ENCODE measurements at regions not wholly inside any gene's neighbourhood (a gene's known extent, or its start where the extent isn't known, plus 50 kb on each side); places are given as distances from the start of the nearest gene placed in this dataset.
A peak's percentile ranks its signal among the peaks of the same experiment; 100 is the strongest.

DNA sequence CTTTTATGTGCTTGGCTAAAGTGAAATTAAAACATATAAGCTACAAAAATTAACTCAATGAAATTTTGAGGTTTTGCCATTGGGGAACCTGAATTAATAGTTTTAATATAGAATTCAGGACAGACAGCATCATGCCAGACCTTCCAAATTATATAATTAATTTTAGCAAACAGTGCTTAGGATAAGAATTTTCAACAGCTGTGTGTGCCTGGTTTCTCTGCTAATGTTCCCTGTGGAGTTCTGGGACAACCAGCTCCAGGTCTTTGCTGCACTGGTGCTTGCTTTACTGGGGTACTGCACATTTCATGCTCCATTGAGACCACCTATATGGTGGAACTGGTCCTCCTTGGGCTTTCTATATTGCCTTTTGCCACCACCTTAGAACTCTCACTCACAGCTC lies 199.5 kb downstream of the NDFIP2 start:
- CTCF ChIA-PET, result interaction anchor here (0.8 to 1.9 kb wide), 3 partner anchors 14 to 685 kb away, joined by 3 to 6 read pairs (median 3); no protein-coding TSS in a partner anchor
- Mint-ChIP-seq H3K4me3 (no peak overlapping the region), H3K4me1 (ENCODE audit: low read depth) (no peaks in the 10 kb centered on the region), H3K27ac (no peak overlapping the region), H3K27me3 (ENCODE audit: low read depth) (peaks cover 3% of the 10 kb centered on the region), H3K9me3 (peaks cover 2% of the 10 kb centered on the region), H3K36me3 (ENCODE audit: low read depth) (no peaks in the 10 kb centered on the region)
- no peak for DNase-seq
- intact Hi-C loops (cut with micrococcal nuclease), result no loop called here

- Mint-ChIP-seq H3K27me3 (ENCODE audit: low read depth) (peaks cover 3% of the 10 kb centered on the region), H3K4me3 (no peak overlapping the region), H3K36me3 (ENCODE audit: low read depth) (no peaks in the 10 kb centered on the region), H3K9me3 (peaks cover 2% of the 10 kb centered on the region), H3K4me1 (ENCODE audit: low read depth) (no peaks in the 10 kb centered on the region), H3K27ac (no peak overlapping the region)
- intact Hi-C loops (cut with micrococcal nuclease), result loop anchor here (1.0 to 5.0 kb wide), 2 partner anchors 257 to 685 kb away; no protein-coding TSS in a partner anchor
- CTCF ChIA-PET, result interaction anchor here (0.9 to 1.9 kb wide), 14 partner anchors 9 to 256 kb away, joined by 3 to 8 read pairs (median 4); no protein-coding TSS in a partner anchor
- peak; percentile 64 for DNase-seq
Measured at GRCh38 chr13:79679334-79679733, 198.4 kb downstream of the NDFIP2 start.

DNA sequence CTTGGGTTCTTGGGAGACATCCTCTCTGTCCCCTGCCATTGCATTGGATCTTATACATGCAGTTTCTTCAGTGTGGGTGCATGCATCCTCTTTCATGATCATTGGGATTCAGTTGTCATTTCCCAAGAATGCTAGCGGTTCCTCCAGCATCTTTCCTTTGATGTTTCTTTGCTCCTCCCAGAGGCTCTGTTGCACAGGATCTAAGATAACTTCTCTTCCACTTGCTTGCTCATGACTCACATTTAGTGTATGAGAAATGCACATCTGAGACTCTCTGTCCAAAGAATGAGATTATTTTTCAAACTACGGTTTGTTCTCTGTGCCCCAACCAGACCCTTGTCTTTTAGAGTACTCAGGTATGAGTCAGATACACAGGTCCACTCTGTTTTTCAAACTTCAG lies 197.1 kb downstream of the NDFIP2 start:
- no peak overlapping the region for H3K4me3 Mint-ChIP-seq
- CTCF ChIA-PET, result interaction anchor here (1.1 to 1.9 kb wide), 6 partner anchors 11 to 254 kb away, joined by 3 to 8 read pairs (median 5); no protein-coding TSS in a partner anchor
- peaks cover 3% of the 10 kb centered on the region for H3K27me3 Mint-ChIP-seq (ENCODE audit: low read depth)
- H3K9me3 Mint-ChIP-seq, result no peaks in the 10 kb centered on the region
- DNase-seq, result no peak
- no peaks in the 10 kb centered on the region for H3K36me3 Mint-ChIP-seq (ENCODE audit: low read depth)
- H3K27ac Mint-ChIP-seq, result no peak overlapping the region
- intact Hi-C loops (cut with micrococcal nuclease), result loop anchor here (5.0 kb wide), 1 partner anchor 256 kb away; no protein-coding TSS in a partner anchor
- no peaks in the 10 kb centered on the region for H3K4me1 Mint-ChIP-seq (ENCODE audit: low read depth)

DNA sequence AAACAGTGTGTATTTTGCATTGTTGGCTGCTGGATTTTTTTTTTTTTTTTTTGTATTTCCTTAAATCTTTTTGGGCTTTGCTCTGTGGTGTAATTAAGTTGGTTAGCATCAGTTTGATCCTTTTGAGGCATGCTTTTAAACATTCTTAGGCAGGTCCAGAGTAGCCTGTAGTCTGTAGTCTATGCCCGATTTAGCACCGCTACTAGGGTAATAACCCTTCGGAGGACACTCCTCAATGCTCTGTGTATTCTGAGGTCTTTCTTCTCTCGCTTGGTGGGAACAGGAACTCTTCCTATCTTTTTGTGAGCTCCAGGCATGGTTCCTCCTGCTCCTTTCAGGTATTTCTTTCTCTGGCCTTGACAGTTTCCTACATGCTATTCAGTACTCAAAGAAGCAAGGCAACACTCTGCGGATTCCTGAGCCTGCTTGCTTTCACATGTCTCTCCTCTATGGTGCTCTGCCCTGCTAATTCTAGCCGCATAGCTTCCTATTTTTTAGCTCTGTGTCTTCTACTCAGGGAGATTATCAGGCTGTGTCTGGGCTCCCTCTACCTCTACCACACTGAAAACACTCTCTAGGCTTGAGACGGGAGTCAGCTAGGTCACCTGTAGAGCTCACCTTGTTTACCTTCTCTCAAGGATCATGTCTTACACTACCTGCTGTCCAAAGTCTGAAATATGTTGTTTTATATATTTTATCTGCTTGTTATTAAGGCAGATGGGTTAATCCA lies 195.1 kb downstream of the NDFIP2 start:
- Mint-ChIP-seq H3K36me3 (ENCODE audit: low read depth) (no peaks in the 10 kb centered on the region), H3K27ac (no peak overlapping the region), H3K9me3 (no peaks in the 10 kb centered on the region), H3K27me3 (ENCODE audit: low read depth) (peaks cover 3% of the 10 kb centered on the region), H3K4me1 (ENCODE audit: low read depth) (no peaks in the 10 kb centered on the region), H3K4me3 (no peak overlapping the region)
- intact Hi-C loops (cut with micrococcal nuclease), result loop anchor here (5.0 kb wide), 1 partner anchor 254 kb away; no protein-coding TSS in a partner anchor
- CTCF ChIA-PET, result interaction anchor here (1.1 kb wide), 1 partner anchor 252 kb away, joined by 3 read pairs; no protein-coding TSS in a partner anchor
- no peak for DNase-seq

DNA sequence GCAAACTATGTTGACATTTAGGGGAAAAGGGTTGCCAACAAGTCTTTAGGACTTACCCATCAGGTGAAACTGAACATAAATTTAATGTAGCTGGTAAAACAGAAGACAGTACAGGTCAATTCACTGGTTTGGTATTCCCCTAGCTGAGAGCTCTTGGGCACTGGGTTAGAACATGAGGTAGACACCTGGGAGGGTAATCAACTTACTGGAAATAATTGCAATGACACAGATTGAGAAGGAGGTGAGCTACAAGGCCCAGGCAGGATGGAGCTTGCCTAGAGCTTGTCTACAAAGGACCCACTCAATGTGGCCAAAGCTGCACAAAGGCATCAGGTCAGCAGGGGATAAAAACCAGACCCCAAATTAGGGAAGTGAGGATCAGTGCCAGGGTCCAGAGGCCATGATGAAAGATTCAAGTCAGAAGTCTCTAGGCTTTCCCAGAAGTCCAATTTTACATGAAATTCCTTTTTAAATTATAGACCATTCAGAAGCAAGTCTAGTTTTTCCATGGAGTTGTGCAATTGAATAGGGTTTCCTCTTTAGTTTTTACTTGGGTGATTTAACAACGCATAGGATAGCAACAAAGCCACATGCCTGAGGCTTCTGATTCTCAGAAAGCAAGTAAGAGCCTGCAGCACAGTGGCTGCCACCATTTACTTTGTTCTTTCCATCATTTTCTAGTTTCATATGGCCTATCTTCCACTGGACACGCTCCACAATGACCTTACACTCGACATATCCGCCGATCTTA lies 194.0 kb downstream of the NDFIP2 start:
- Mint-ChIP-seq H3K36me3 (ENCODE audit: low read depth) (no peaks in the 10 kb centered on the region), H3K9me3 (no peaks in the 10 kb centered on the region), H3K4me1 (ENCODE audit: low read depth) (no peaks in the 10 kb centered on the region), H3K4me3 (no peak overlapping the region), H3K27me3 (ENCODE audit: low read depth) (peaks cover 3% of the 10 kb centered on the region), H3K27ac (no peak overlapping the region)
- intact Hi-C loops (cut with micrococcal nuclease), result loop anchor here (5.0 kb wide), 1 partner anchor 253 kb away; no protein-coding TSS in a partner anchor
- no peak for DNase-seq
- CTCF ChIA-PET, result interaction anchor here (1.1 kb wide), 1 partner anchor 251 kb away, joined by 3 read pairs; no protein-coding TSS in a partner anchor

DNA sequence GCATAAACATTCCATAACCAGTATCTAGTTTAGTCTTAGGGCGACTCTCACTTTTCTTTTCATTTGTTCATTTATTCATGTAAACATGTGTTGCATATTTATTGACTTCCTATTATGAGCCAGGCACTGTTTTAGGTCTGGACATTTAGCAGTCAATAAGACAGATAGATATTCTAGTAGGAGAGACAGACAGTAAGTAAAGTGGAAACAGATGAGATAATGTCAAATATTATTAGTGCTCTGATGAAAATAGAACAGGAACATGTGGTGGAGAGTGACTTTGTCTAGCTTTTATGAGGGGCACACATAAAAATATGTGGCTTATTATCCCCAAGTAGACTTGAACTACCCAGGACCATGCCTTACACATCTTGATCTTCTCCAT lies 193.0 kb downstream of the NDFIP2 start:
- no peaks in the 10 kb centered on the region for H3K9me3 Mint-ChIP-seq
- no peaks in the 10 kb centered on the region for H3K4me1 Mint-ChIP-seq (ENCODE audit: low read depth)
- no peak for DNase-seq
- H3K4me3 Mint-ChIP-seq, result no peak overlapping the region
- intact Hi-C loops (cut with micrococcal nuclease), result no loop called here
- CTCF ChIA-PET, result no interaction called here
- no peaks in the 10 kb centered on the region for H3K36me3 Mint-ChIP-seq (ENCODE audit: low read depth)
- no peak overlapping the region for H3K27ac Mint-ChIP-seq
- peaks cover 3% of the 10 kb centered on the region for H3K27me3 Mint-ChIP-seq (ENCODE audit: low read depth)

DNA sequence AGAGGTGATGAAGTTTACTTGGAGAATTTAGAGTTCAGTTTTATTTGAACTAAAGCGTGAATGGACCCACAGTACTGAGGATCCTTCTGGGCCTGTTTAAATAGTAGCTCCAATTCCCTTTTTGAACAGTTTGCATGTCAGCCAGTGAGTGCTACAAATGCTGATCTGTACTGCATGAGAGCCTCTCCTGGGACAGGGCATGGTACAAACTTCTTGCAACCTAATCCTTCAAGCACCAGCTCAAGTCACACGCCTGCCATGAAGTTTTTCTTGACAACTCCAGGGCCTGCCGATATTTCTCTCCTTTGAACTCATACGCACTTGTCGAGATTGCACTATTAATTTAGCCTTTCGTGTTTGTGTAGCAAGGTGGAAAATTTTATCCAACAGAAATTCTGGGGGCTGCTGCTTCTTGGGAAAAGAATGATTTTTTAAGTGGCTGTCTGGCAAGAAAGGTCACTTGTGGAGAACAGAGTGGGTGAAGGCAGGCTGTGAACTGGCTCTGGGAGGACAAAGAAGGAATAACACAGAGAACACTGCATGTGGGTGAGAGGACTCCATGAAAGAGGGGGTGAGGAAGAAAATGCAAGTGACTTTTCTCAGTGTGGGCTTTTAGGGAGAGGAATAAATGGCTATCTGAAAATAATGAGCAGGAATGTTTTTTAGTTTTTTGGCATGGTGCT lies 192.5 kb downstream of the NDFIP2 start:
- CTCF ChIA-PET, result no interaction called here
- no peak overlapping the region for H3K4me3 Mint-ChIP-seq
- DNase-seq, result no peak
- intact Hi-C loops (cut with micrococcal nuclease), result no loop called here
- no peak overlapping the region for H3K27ac Mint-ChIP-seq
- no peaks in the 10 kb centered on the region for H3K9me3 Mint-ChIP-seq
- no peaks in the 10 kb centered on the region for H3K36me3 Mint-ChIP-seq (ENCODE audit: low read depth)
- no peaks in the 10 kb centered on the region for H3K4me1 Mint-ChIP-seq (ENCODE audit: low read depth)
- H3K27me3 Mint-ChIP-seq (ENCODE audit: low read depth), result peaks cover under 1% of the 10 kb centered on the region

GRCh38 chr13:79671420-79671819 lies 190.5 kb downstream of the NDFIP2 start:
- no peak for DNase-seq
- Mint-ChIP-seq H3K4me3 (no peak overlapping the region), H3K27ac (no peak overlapping the region), H3K27me3 (ENCODE audit: low read depth) (no peaks in the 10 kb centered on the region), H3K4me1 (ENCODE audit: low read depth) (no peaks in the 10 kb centered on the region), H3K9me3 (no peaks in the 10 kb centered on the region), H3K36me3 (ENCODE audit: low read depth) (no peaks in the 10 kb centered on the region)
- intact Hi-C loops (cut with micrococcal nuclease), result no loop called here
- CTCF ChIA-PET, result no interaction called here

- CTCF ChIA-PET, result interaction anchor here (0.5 to 1.1 kb wide), 2 partner anchors 11 to 1395 kb away, joined by 4 to 5 read pairs; no protein-coding TSS in a partner anchor
Measured at GRCh38 chr13:79668201-79668752, 187.3 kb downstream of the NDFIP2 start.

DNA sequence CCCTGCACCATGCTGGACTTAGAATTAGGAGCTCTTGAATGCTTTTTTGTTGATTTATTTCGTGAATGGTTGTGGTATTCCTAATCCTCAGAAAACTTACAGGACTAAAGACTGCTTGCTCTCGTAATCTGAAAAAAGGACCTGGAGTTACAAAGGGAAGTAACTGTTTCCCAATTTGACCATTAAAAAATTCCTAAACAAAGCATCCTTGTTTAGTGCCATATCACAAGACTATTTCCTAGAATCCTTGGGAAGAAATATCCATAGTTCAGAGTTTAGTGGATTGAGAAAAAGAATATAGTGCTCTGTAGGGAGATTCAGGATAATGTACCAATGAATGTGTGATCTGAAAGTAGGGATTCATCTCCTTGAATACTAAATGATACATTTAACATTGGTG lies 186.8 kb downstream of the NDFIP2 start:
- CTCF ChIA-PET, result interaction anchor here (1.7 kb wide), 1 partner anchor 12 kb away, joined by 6 read pairs; no protein-coding TSS in a partner anchor
- H3K27me3 Mint-ChIP-seq (ENCODE audit: low read depth), result no peaks in the 10 kb centered on the region
- no peaks in the 10 kb centered on the region for H3K9me3 Mint-ChIP-seq
- no peaks in the 10 kb centered on the region for H3K36me3 Mint-ChIP-seq (ENCODE audit: low read depth)
- no peaks in the 10 kb centered on the region for H3K4me1 Mint-ChIP-seq (ENCODE audit: low read depth)
- H3K27ac Mint-ChIP-seq, result no peak overlapping the region
- intact Hi-C loops (cut with micrococcal nuclease), result no loop called here
- DNase-seq, result no peak
- H3K4me3 Mint-ChIP-seq, result no peak overlapping the region

More at GRCh38 chr13:79668201-79668752, 187.3 kb downstream of the NDFIP2 start:
- intact Hi-C loops (cut with micrococcal nuclease), result no loop called here
- H3K4me1 Mint-ChIP-seq (ENCODE audit: low read depth), result no peaks in the 10 kb centered on the region
- H3K4me3 Mint-ChIP-seq, result no peak overlapping the region
- no peaks in the 10 kb centered on the region for H3K36me3 Mint-ChIP-seq (ENCODE audit: low read depth)
- DNase-seq, result no peak
- no peaks in the 10 kb centered on the region for H3K27me3 Mint-ChIP-seq (ENCODE audit: low read depth)
- no peak overlapping the region for H3K27ac Mint-ChIP-seq
- no peaks in the 10 kb centered on the region for H3K9me3 Mint-ChIP-seq

- CTCF ChIA-PET, result no interaction called here
- DNase-seq, result no peak
- H3K36me3 Mint-ChIP-seq (ENCODE audit: low read depth), result no peaks in the 10 kb centered on the region
- intact Hi-C loops (cut with micrococcal nuclease), result no loop called here
- no peaks in the 10 kb centered on the region for H3K4me1 Mint-ChIP-seq (ENCODE audit: low read depth)
- no peaks in the 10 kb centered on the region for H3K9me3 Mint-ChIP-seq
- peaks cover 8% of the 10 kb centered on the region for H3K27me3 Mint-ChIP-seq (ENCODE audit: low read depth)
- no peak overlapping the region for H3K27ac Mint-ChIP-seq
- H3K4me3 Mint-ChIP-seq, result no peak overlapping the region
Measured at GRCh38 chr13:79663977-79664636, 183.2 kb downstream of the NDFIP2 start.
